ENCODE measurements at regions not wholly inside any gene's neighbourhood (a gene's known extent, or its start where the extent isn't known, plus 50 kb on each side); places are given as distances from the start of the nearest gene placed in this dataset.
A peak's percentile ranks its signal among the peaks of the same experiment; 100 is the strongest.

- Mint-ChIP-seq H3K4me3 (no peak overlapping the region), H3K27ac (ENCODE audit: unreplicated experiment) (peak overlapping the region; percentile 20), H3K4me1 (peaks cover 5% of the 10 kb centered on the region), H3K9me3 (no peaks in the 10 kb centered on the region), H3K27me3 (ENCODE audit: low read depth) (no peaks in the 10 kb centered on the region), H3K36me3 (ENCODE audit: low read depth) (no peaks in the 10 kb centered on the region)
- no peak for DNase-seq (ENCODE audit: low read depth, low spot score)
- TF ChIP-seq CTCF (conservative IDR thresholded peaks at IDR 0.05) = no peak
These were observed 303.0 kb upstream of the TLE4 start for GRCh38 chr9:79268806-79269205.

- Mint-ChIP-seq H3K27me3 (ENCODE audit: low read depth) (no peaks in the 10 kb centered on the region), H3K4me1 (peaks cover 18% of the 10 kb centered on the region), H3K9me3 (no peaks in the 10 kb centered on the region), H3K4me3 (no peak overlapping the region), H3K36me3 (ENCODE audit: low read depth) (no peaks in the 10 kb centered on the region), H3K27ac (ENCODE audit: unreplicated experiment) (no peak overlapping the region)
- no peak for TF ChIP-seq CTCF (conservative IDR thresholded peaks at IDR 0.05)
- DNase-seq (ENCODE audit: low read depth, low spot score) = no peak
These were observed 298.5 kb upstream of the TLE4 start for GRCh38 chr9:79273311-79273710.

- H3K9me3 Mint-ChIP-seq = peaks cover 5% of the 10 kb centered on the region
- no peaks in the 10 kb centered on the region for H3K27me3 Mint-ChIP-seq (ENCODE audit: low read depth)
- H3K27ac Mint-ChIP-seq (ENCODE audit: unreplicated experiment) = no peak overlapping the region
- no peak for TF ChIP-seq CTCF (conservative IDR thresholded peaks at IDR 0.05)
- H3K36me3 Mint-ChIP-seq (ENCODE audit: low read depth) = no peaks in the 10 kb centered on the region
- no peak overlapping the region for H3K4me3 Mint-ChIP-seq
- no peak for DNase-seq (ENCODE audit: low read depth, low spot score)
- H3K4me1 Mint-ChIP-seq = peaks cover 20% of the 10 kb centered on the region
These were observed 292.4 kb upstream of the TLE4 start for GRCh38 chr9:79279356-79279755.

GRCh38 chr9:79280691-79281090 lies 291.1 kb upstream of the TLE4 start:
- no peak overlapping the region for H3K27ac Mint-ChIP-seq (ENCODE audit: unreplicated experiment)
- no peak overlapping the region for H3K4me3 Mint-ChIP-seq
- no peak for TF ChIP-seq CTCF (conservative IDR thresholded peaks at IDR 0.05)
- H3K9me3 Mint-ChIP-seq = peaks cover 5% of the 10 kb centered on the region
- no peaks in the 10 kb centered on the region for H3K27me3 Mint-ChIP-seq (ENCODE audit: low read depth)
- no peak for DNase-seq (ENCODE audit: low read depth, low spot score)
- no peaks in the 10 kb centered on the region for H3K36me3 Mint-ChIP-seq (ENCODE audit: low read depth)
- peaks cover 20% of the 10 kb centered on the region for H3K4me1 Mint-ChIP-seq

GRCh38 chr9:79284081-79284480 lies 287.7 kb upstream of the TLE4 start:
- Mint-ChIP-seq H3K27ac (ENCODE audit: unreplicated experiment) (no peak overlapping the region), H3K4me3 (no peak overlapping the region), H3K27me3 (ENCODE audit: low read depth) (no peaks in the 10 kb centered on the region), H3K9me3 (peaks cover 5% of the 10 kb centered on the region), H3K4me1 (peaks cover 23% of the 10 kb centered on the region), H3K36me3 (ENCODE audit: low read depth) (no peaks in the 10 kb centered on the region)
- DNase-seq (ENCODE audit: low read depth, low spot score) = no peak
- no peak for TF ChIP-seq CTCF (conservative IDR thresholded peaks at IDR 0.05)

Measured in neural crest cell (in vitro differentiated cells).